ENCODE measurements at regions not wholly inside any gene's neighbourhood (a gene's known extent, or its start where the extent isn't known, plus 50 kb on each side); places are given as distances from the start of the nearest gene placed in this dataset.

DNA sequence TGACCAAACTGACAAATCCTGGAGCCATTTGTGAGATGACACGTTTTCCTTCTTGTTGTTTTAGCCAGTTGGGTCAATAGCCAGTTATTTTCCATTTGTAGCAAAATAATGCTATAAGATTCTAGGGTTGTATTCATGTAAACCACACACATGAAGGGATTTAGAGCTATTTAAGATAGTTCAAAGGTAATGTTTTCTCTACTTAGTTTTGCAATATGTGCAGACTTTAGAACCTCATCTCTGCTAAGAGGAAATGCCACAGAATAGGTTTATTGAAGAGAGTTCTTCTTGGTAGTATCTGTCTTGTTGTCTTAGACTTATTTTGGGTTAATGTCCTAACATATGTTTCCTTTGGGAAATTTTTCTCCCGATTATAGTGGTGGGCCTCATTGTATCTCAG, 213.5 kb upstream of the RIMS1 start:
- TF ChIP-seq POLR2A (IDR thresholded peaks at IDR 0.05), result no peak
- TF ChIP-seq, protein P1, sequence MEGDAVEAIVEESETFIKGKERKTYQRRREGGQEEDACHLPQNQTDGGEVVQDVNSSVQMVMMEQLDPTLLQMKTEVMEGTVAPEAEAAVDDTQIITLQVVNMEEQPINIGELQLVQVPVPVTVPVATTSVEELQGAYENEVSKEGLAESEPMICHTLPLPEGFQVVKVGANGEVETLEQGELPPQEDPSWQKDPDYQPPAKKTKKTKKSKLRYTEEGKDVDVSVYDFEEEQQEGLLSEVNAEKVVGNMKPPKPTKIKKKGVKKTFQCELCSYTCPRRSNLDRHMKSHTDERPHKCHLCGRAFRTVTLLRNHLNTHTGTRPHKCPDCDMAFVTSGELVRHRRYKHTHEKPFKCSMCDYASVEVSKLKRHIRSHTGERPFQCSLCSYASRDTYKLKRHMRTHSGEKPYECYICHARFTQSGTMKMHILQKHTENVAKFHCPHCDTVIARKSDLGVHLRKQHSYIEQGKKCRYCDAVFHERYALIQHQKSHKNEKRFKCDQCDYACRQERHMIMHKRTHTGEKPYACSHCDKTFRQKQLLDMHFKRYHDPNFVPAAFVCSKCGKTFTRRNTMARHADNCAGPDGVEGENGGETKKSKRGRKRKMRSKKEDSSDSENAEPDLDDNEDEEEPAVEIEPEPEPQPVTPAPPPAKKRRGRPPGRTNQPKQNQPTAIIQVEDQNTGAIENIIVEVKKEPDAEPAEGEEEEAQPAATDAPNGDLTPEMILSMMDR (IDR thresholded peaks at IDR 0.05 in 4 of 5, conservative IDR thresholded peaks at IDR 0.05 in 1 of 5), result no peak
